Umbilical cord (tissue), 1 donor: ENCODE measurements at regions not wholly inside any gene's neighbourhood (a gene's known extent, or its start where the extent isn't known, plus 50 kb on each side); places are given as distances from the start of the nearest gene placed in this dataset.
"Not testable (repeated sequence)": the region's sequence is repeated elsewhere in the genome, so short reads cannot be mapped to it uniquely, and the experiment has no call there.

Source experiments
- DNase-seq: peaks from one replicate; pipeline ENCODE4 v3.0.0-alpha.2; 2015; ENCODE audit warnings: low spot score

DNA sequence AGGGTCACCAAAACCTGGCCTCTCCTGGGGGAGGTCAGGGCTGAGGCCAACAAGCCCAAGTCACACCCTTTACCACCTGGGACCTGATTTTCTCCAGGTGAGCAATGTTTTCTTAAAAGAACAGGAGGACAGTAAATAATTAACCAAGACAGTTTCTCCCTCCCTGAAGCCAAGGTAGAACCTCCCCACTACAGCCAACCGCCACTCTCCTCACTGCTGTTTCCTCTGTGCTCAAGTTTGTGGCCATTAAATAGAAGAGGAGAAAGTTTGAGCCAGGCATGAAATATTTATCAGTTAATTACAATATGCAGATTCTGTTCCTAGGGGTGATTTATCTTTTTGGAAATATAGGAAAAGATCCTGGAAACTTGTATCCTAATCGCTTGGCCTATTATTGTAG is 150.6 kb upstream of the ANKRD20A1 start:
- DNase-seq = not testable (repeated sequence)

DNA sequence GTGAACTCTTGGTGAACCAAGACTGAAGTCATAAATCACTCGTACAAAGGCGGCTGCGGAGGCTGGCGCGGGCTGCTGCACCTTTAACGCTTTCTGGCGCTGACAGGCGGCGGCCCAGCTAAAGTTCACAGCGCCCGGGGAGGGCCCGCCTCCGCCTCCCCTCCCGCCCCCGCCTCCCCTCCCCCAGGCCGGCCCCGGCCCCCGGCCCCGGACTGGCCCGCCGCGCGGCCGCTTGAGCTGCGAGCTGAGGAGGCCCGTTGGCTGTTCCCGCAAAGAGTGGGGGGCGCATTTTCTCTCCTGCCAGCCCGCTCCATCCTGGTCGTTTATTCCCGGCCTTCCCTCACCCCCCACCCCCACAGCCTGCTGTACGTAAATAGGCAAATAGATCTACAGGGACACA is 147.3 kb upstream of the ANKRD20A1 start:
- not testable (repeated sequence) for DNase-seq

DNA sequence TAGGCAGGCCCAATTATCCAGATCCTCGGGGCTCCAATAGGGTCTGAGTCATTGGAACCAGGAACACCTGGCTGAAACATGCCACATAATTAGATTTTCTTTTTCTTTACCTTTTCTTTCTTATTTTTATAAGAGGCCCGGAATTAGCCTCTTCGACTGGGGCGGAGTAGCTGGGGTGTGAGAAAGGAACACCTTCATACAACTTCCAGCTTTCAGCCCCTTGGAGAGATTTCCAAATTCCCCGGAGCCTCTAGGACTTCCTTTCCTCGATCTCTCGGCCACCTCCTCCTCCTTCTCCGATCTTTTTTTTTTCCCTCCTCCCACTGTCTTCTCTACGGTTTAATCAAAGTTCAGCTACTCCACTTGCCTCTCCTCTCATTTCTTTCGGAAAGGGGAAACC is 146.8 kb upstream of the ANKRD20A1 start:
- peak; percentile 38 for DNase-seq

DNA sequence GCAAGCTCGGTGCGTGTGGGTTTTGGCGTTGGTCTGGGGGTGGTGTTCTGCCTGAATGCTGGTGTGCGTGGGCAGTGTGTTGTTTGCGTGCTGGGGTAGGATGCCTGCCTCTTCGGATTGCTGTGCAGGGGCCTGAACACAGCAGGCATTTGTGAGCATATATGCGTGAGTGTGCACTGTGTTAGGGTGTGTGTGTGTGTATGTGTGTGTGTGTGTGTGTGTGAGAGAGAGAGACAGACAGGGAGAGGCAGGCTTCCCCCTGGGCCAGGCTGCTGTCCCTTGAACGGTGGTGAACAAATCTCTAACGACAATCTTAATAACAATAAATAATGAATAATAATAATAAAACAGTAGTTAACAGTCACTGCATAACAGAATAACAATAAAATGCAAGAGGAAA is 145.8 kb upstream of the ANKRD20A1 start:
- DNase-seq = not testable (repeated sequence)

DNA sequence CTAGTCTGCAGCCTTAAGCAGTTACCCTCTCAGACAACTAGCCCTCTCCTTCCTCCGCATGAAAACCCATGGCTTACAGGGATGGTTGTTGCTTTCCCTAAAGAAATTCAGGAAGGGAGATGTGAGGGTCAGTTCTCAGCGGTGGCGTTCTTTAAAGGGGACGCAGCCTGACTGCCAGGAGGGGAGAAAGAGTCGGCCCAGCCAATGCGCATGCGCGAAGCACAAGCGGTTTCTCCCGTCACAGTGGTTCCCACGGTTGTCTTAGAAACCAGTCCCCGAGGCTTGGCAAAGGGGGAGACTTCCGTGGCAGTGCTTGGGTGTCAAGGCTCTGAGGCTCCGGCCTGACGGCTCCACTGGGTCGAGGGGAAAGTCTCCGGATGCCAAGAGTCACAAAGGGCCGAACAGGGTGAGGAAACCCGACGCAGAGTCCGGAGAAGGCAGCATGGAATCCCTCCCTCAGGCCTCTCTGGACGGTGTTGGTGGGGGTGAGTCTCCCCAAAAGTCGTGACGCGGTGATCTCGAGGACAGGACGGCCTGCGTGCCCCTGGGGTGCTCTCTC is 140.8 kb upstream of the ANKRD20A1 start:
- not testable (repeated sequence) for DNase-seq

DNA sequence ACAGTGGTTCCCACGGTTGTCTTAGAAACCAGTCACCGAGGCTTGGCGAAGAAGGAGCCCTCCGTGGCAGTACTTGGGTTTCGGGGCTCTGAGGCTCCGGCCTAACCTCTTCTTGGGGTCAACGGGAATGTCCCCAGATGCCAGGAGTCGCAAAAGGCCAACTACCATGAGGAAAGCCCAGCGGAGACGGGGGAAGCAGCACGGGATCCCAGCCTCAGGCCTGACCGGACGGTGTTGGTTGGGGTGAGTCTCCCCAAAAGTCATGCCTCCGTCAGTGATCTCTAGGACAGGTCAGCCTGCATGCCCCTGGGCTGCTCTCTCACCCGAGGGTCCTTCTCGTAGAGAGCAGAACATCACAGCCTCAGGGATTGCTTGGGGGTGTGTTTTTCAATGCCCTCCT is 138.2 kb upstream of the ANKRD20A1 start:
- DNase-seq = not testable (repeated sequence)

DNA sequence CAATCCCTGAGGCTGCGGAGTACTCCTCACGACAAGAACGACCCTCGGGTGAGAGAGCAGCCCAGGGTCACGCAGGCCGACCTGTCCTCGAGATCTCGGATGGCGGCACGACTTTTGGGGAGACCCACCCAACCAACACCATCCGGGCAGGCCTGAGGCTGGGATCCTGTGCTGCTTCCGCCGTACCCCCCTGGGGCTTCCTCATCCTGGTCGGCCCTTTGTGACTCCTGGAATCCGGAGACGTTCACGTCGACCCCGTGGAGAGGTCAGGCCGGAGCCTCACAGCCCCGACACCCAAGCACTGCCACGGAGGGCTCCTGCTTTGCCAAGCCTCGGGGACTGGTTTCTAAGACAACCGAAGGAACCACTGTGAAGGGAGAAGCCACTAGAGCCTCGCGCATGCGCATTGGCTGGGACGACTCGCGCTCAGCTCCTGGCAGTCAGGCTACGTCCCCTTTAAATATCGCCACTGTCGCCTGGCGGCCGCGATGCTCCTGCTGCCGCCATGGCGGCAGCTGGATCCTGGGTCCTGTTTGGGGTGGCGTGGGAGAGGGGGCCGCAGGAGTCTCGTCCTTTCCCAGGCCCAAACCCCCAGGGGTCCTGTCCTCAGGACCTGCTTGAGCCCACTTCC is 136.2 kb upstream of the ANKRD20A1 start:
- DNase-seq = not testable (repeated sequence)

DNA sequence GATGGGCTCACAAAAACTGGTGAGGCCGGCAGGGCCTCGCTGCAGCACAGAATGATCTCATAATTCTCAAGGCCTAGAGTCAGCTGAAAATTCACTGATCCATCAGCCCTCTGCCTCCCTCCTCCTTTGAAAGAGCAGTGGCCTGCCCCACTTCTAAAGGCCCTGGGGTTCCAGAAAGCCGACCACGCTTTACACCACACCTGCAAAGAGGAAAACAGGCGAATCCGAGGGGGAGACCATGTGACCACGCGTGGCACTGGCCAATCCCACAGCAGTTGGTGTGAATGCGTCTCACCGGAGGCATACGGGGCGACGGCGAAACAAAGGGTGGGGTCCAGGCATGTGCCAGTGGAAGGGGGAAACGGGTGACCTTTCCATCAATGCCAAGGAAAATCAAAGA is 135.5 kb upstream of the ANKRD20A1 start:
- not testable (repeated sequence) for DNase-seq

DNA sequence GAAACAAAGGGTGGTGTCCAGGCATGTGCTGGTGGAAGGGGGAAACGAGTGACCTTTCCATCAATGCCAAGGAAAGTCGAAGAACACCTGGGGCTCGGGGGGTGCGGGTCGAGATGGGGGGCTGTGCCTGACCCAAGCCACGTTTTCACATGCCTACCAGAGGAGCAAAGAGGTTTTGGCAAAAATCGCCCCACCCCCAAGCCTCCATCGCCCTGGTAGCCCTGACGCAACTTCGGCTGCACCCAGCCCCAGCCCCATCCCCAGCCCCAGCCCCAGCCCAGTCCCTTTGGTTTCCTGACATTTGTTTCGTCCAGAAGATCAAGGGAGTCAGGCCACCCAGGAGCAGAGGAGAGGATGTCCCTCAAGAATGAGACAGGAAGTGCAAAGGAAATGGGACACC is 133.8 kb upstream of the ANKRD20A1 start:
- DNase-seq = not testable (repeated sequence)

DNA sequence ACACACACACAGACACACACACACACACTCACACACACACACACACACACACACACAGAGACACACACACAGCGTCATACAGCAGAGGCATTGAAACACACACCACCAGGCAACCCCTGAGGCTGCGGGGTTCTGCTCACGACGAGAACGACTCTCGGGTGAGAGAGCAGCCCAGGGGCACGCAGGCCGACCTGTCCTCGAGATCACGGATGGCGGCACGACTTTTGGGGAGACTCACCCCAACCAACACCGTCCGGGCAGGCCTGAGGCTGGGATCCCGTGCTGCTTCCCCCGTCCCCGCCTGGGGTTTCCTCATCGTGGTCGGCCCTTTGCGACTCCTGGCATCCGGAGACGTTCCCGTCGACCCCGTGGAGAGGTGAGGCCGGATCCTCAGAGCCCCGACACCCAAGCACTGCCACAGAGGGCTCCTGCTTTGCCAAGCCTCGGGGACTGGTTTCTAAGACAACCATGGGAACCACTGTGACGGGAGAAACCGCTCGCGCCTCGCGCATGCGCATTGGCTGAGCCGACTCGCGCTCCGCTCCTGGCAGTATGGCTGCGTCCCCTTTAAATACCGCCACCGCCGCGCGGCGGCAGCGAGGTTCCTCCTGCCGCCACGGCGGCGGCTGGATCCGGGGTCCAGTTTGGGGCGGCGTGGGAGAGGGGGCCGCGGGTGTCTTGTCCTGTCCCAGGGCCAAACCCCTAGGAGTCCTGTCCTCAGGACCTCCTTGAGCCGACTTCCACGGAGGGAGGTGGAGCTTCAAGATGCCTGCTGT is 132.3 kb upstream of the ANKRD20A1 start:
- not testable (repeated sequence) for DNase-seq

DNA sequence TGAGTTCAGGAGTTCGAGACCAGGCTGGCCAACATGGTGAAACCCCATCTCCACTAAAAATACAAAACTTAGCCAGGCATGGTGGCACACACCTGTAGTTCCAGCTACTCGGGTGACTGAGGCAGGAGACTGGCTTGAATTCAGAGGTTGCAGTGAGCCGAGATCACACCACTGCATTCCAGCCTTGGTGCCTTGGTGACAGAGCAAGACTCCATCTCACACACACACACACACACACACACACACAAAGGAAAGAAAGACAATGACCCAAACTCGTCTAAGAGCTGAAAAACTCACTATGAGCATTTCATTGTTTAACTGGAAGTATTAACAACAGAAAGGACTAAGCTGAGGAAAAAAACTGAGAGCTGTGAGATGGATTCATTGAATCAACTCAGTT is 95.6 kb upstream of the ANKRD20A1 start:
- DNase-seq = not testable (repeated sequence)

DNA sequence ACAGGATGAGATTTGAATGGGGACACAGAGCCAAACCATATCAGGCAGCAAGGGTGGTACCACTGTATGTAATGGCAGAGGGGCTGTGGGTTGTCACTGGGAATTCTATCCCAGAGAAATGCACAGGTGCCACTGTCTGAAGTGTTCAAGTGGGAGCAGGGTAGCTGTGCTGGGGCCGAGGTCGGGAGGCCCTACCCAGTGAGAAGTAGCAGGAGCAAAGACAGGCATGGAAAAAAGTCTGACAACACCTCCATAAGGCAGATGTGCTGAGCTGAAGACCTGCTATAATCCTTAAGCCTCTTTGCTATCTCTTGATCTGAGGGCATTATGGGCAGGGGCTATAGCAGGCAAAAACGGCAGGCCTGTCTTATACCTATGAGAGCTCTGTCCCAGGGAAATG is 86.9 kb upstream of the ANKRD20A1 start:
- not testable (repeated sequence) for DNase-seq

DNA sequence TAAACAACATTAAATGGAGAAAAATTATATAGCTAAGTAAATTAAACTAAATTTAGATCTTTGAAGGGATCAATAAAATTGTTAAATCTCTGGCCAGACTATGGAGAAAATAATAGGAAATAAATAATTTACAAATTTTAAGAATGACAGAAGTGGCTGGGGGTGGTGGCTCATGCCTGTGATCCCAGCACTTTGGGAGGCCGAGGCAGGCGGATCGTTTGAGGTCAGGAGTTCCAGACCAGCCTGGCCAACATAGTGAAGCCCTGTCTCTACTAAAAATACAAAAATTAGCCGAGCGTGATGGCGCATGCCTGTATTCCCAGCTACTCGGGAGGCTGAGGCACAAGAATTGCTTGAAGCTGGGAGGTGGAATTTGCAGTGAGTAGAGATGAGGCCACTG is 58.6 kb upstream of the ANKRD20A1 start:
- not testable (repeated sequence) for DNase-seq
